ENCODE measurements at regions not wholly inside any gene's neighbourhood (a gene's known extent, or its start where the extent isn't known, plus 50 kb on each side); places are given as distances from the start of the nearest gene placed in this dataset.
A peak's percentile ranks its signal among the peaks of the same experiment; 100 is the strongest.

GRCh38 chr12:91355150-91356006, 172.8 kb upstream of the DCN start:
- in situ Hi-C loops (cut with HindIII; ENCODE audit: low sequenced_read_pairs) = no loop called here
- peak; percentile 87 for DNase-seq (ENCODE audit: low spot score)

GRCh38 chr12:91353266-91353665, 170.6 kb upstream of the DCN start:
- in situ Hi-C loops (cut with HindIII; ENCODE audit: low sequenced_read_pairs) = no loop called here
- no peak for DNase-seq (ENCODE audit: low spot score)

- in situ Hi-C loops (cut with HindIII; ENCODE audit: low sequenced_read_pairs) = no loop called here
- DNase-seq (ENCODE audit: low spot score) = no peak
These were observed 166.9 kb upstream of the DCN start for GRCh38 chr12:91349476-91349875.

- DNase-seq (ENCODE audit: low spot score) = no peak
- in situ Hi-C loops (cut with HindIII; ENCODE audit: low sequenced_read_pairs) = no loop called here
These were observed 165.0 kb upstream of the DCN start for GRCh38 chr12:91347481-91348214.

- in situ Hi-C loops (cut with HindIII; ENCODE audit: low sequenced_read_pairs) = no loop called here
- DNase-seq (ENCODE audit: low spot score) = no peak
These were observed 164.2 kb upstream of the DCN start for GRCh38 chr12:91346827-91347226.

GRCh38 chr12:91344408-91344807, 161.8 kb upstream of the DCN start:
- no peak for DNase-seq (ENCODE audit: low spot score)
- in situ Hi-C loops (cut with HindIII; ENCODE audit: low sequenced_read_pairs) = no loop called here

- in situ Hi-C loops (cut with HindIII; ENCODE audit: low sequenced_read_pairs) = no loop called here
- DNase-seq (ENCODE audit: low spot score) = no peak
These were observed 160.4 kb upstream of the DCN start for GRCh38 chr12:91343010-91343409.

GRCh38 chr12:91339106-91339505, 156.5 kb upstream of the DCN start:
- DNase-seq (ENCODE audit: low spot score) = no peak

GRCh38 chr12:91335699-91336098, 153.1 kb upstream of the DCN start:
- in situ Hi-C loops (cut with HindIII; ENCODE audit: low sequenced_read_pairs) = no loop called here
- no peak for DNase-seq (ENCODE audit: low spot score)

More at GRCh38 chr12:91339106-91339505, 156.5 kb upstream of the DCN start:
- in situ Hi-C loops (cut with HindIII; ENCODE audit: low sequenced_read_pairs) = no loop called here

GRCh38 chr12:91333966-91334365, 151.3 kb upstream of the DCN start:
- peak; percentile 22 for DNase-seq (ENCODE audit: low spot score)
- in situ Hi-C loops (cut with HindIII; ENCODE audit: low sequenced_read_pairs) = no loop called here

- in situ Hi-C loops (cut with HindIII; ENCODE audit: low sequenced_read_pairs) = no loop called here
These were observed 149.7 kb upstream of the DCN start for GRCh38 chr12:91332302-91332701.

GRCh38 chr12:91331371-91331770, 148.8 kb upstream of the DCN start:
- in situ Hi-C loops (cut with HindIII; ENCODE audit: low sequenced_read_pairs) = no loop called here
- peak; percentile 87 for DNase-seq (ENCODE audit: low spot score)

More at GRCh38 chr12:91332302-91332701, 149.7 kb upstream of the DCN start:
- DNase-seq (ENCODE audit: low spot score) = no peak

- DNase-seq (ENCODE audit: low spot score) = no peak
- in situ Hi-C loops (cut with HindIII; ENCODE audit: low sequenced_read_pairs) = no loop called here
These were observed 145.8 kb upstream of the DCN start for GRCh38 chr12:91328451-91328850.

- no peak for DNase-seq (ENCODE audit: low spot score)
- in situ Hi-C loops (cut with HindIII; ENCODE audit: low sequenced_read_pairs) = no loop called here
These were observed 145.3 kb upstream of the DCN start for GRCh38 chr12:91327889-91328288.

- in situ Hi-C loops (cut with HindIII; ENCODE audit: low sequenced_read_pairs) = no loop called here
- no peak for DNase-seq (ENCODE audit: low spot score)
These were observed 144.5 kb upstream of the DCN start for GRCh38 chr12:91327131-91327530.

GRCh38 chr12:91326058-91327027, 143.7 kb upstream of the DCN start:
- peak; percentile 60 for DNase-seq (ENCODE audit: low spot score)
- in situ Hi-C loops (cut with HindIII; ENCODE audit: low sequenced_read_pairs) = no loop called here

GRCh38 chr12:91320999-91321398, 138.4 kb upstream of the DCN start:
- DNase-seq (ENCODE audit: low spot score) = no peak
- in situ Hi-C loops (cut with HindIII; ENCODE audit: low sequenced_read_pairs) = no loop called here

- no peak for DNase-seq (ENCODE audit: low spot score)
- in situ Hi-C loops (cut with HindIII; ENCODE audit: low sequenced_read_pairs) = no loop called here
These were observed 136.6 kb upstream of the DCN start for GRCh38 chr12:91319071-91319760.

GRCh38 chr12:91317306-91317705, 134.7 kb upstream of the DCN start:
- no peak for DNase-seq (ENCODE audit: low spot score)
- in situ Hi-C loops (cut with HindIII; ENCODE audit: low sequenced_read_pairs) = no loop called here
